Astrocyte (in vitro differentiated cells and primary cell): ENCODE measurements at regions not wholly inside any gene's neighbourhood (a gene's known extent, or its start where the extent isn't known, plus 50 kb on each side); places are given as distances from the start of the nearest gene placed in this dataset.
A peak's percentile ranks its signal among the peaks of the same experiment; 100 is the strongest.

Experiments used
- DNase-seq: peaks from one replicate; pipeline ENCODE4 v3.0.0-alpha.2; 2010; ENCODE audit warnings: low read depth
- FAIRE-seq: peaks from 2 replicates; lab custom pipeline; 2011; peaks lifted over from hg19 to GRCh38; lab: Jason Lieb, UNC
- H2AFZ ChIP-seq: 2 replicates; pipeline ENCODE4 v1.6.0; 2012; ENCODE audit warnings: low read depth, low read length, inconsistent platforms
- H3K27ac ChIP-seq: 2 replicates; pipeline ENCODE4 v1.5.1; 2011; ENCODE audit warnings: low read depth, low read length, inconsistent platforms
- H3K27me3 ChIP-seq: 2 replicates; pipeline ENCODE4 v1.6.0; 2011; ENCODE audit warnings: low read length, inconsistent platforms; ENCODE audit not compliant: insufficient read depth
- H3K36me3 ChIP-seq: 2 replicates; pipeline ENCODE4 v1.5.1; 2011; ENCODE audit warnings: low read length, inconsistent platforms; ENCODE audit not compliant: insufficient read depth
- H3K4me1 ChIP-seq: 2 replicates; pipeline ENCODE4 v1.5.1; 2011; ENCODE audit warnings: low read length, inconsistent platforms; ENCODE audit not compliant: insufficient read depth
- H3K4me2 ChIP-seq: 2 replicates; pipeline ENCODE4 v1.6.0; 2012; ENCODE audit warnings: low read length, inconsistent platforms
- H3K4me3 ChIP-seq: 2 replicates; pipeline ENCODE4 v1.5.1; 2011; ENCODE audit warnings: low read depth, mild to moderate bottlenecking, low read length, inconsistent platforms; ENCODE audit not compliant: insufficient read depth
- H3K79me2 ChIP-seq: 2 replicates; pipeline ENCODE4 v1.6.0; 2012; ENCODE audit warnings: mild to moderate bottlenecking, low read length, inconsistent platforms; ENCODE audit not compliant: insufficient read depth
- H3K9ac ChIP-seq: 2 replicates; pipeline ENCODE4 v1.6.0; 2012; ENCODE audit warnings: mild to moderate bottlenecking, low read length, inconsistent platforms
- H3K9me3 ChIP-seq: 2 replicates; pipeline ENCODE4 v1.5.1; 2012; ENCODE audit warnings: low read depth, mild to moderate bottlenecking, low read length, inconsistent platforms; ENCODE audit not compliant: insufficient read depth
- H4K20me1 ChIP-seq: 2 replicates; pipeline ENCODE4 v1.6.0; 2012; ENCODE audit warnings: low read length, inconsistent platforms; ENCODE audit not compliant: insufficient read depth
- H3K27ac Mint-ChIP-seq: one replicate; pipeline ENCODE4 v1.8.0; 2021; ENCODE audit warnings: mild to moderate bottlenecking, mixed read lengths; ENCODE audit not compliant: unreplicated experiment
- H3K27me3 Mint-ChIP-seq: one replicate; pipeline ENCODE4 v1.8.0; 2021; ENCODE audit warnings: low read depth, mixed read lengths; ENCODE audit not compliant: unreplicated experiment
- H3K36me3 Mint-ChIP-seq: one replicate; pipeline ENCODE4 v1.8.0; 2021; ENCODE audit warnings: low read depth, mixed read lengths; ENCODE audit not compliant: unreplicated experiment
- H3K4me1 Mint-ChIP-seq: one replicate; pipeline ENCODE4 v1.8.0; 2021; ENCODE audit warnings: low read depth, mixed read lengths; ENCODE audit not compliant: unreplicated experiment
- H3K4me3 Mint-ChIP-seq: one replicate; pipeline ENCODE4 v1.8.0; 2021; ENCODE audit warnings: mild to moderate bottlenecking, moderate library complexity, mixed read lengths; ENCODE audit not compliant: unreplicated experiment
- H3K9me3 Mint-ChIP-seq: one replicate; pipeline ENCODE4 v1.8.0; 2021; ENCODE audit warnings: mild to moderate bottlenecking, mixed read lengths; ENCODE audit not compliant: unreplicated experiment
- CTCF ChIP-seq: IDR thresholded peaks from 2 replicates; pipeline ENCODE4 v1.5.1; 2011; ENCODE audit warnings: low read depth, mild to moderate bottlenecking, inconsistent platforms, low read length, moderate library complexity; ENCODE audit not compliant: insufficient read depth
- EZH2 ChIP-seq: IDR thresholded peaks from 2 replicates; pipeline ENCODE4 v1.6.1; 2012; ENCODE audit warnings: mild to moderate bottlenecking, low read length, inconsistent platforms; ENCODE audit not compliant: insufficient read depth

- H3K36me3 Mint-ChIP-seq: no peaks in the 10 kb centered on the region
- Histone ChIP-seq H3K9ac (no peak overlapping the region), H3K27ac (no peak overlapping the region), H3K4me3 (no peak overlapping the region), H4K20me1 (no peaks in the 10 kb centered on the region), H3K4me1 (no peaks in the 10 kb centered on the region), H2AFZ (no peak overlapping the region), H3K9me3 (no peaks in the 10 kb centered on the region), H3K4me2 (no peak overlapping the region), H3K36me3 (no peaks in the 10 kb centered on the region), H3K79me2 (no peaks in the 10 kb centered on the region), H3K27me3 (no peaks in the 10 kb centered on the region)
- peaks cover 4% of the 10 kb centered on the region for H3K9me3 Mint-ChIP-seq
- H3K27me3 Mint-ChIP-seq: no peaks in the 10 kb centered on the region
- DNase-seq: no peak
- no peak overlapping the region for H3K27ac Mint-ChIP-seq
- peaks cover 10% of the 10 kb centered on the region for H3K4me1 Mint-ChIP-seq
- H3K4me3 Mint-ChIP-seq: no peak overlapping the region
- FAIRE-seq: no peak
- TF ChIP-seq EZH2 (no peak), CTCF (no peak)
Measured at GRCh38 chr7:21361413-21362125, 66.3 kb upstream of the SP4 start.

GRCh38 chr7:21364801-21365271 lies 63.0 kb upstream of the SP4 start:
- no peaks in the 10 kb centered on the region for H3K27me3 Mint-ChIP-seq
- FAIRE-seq (no peak), DNase-seq (no peak)
- no peak overlapping the region for H3K4me3 ChIP-seq
- no peaks in the 10 kb centered on the region for H3K36me3 Mint-ChIP-seq
- no peaks in the 10 kb centered on the region for H3K27me3 ChIP-seq
- no peak overlapping the region for H3K4me3 Mint-ChIP-seq
- H3K27ac Mint-ChIP-seq: no peak overlapping the region
- H2AFZ ChIP-seq: no peak overlapping the region
- H3K27ac ChIP-seq: no peak overlapping the region
- no peaks in the 10 kb centered on the region for H3K9me3 ChIP-seq
- H3K4me2 ChIP-seq: no peak overlapping the region
- H3K9ac ChIP-seq: no peak overlapping the region
- H3K4me1 ChIP-seq: no peaks in the 10 kb centered on the region
- peaks cover 14% of the 10 kb centered on the region for H3K4me1 Mint-ChIP-seq
- peaks cover 4% of the 10 kb centered on the region for H3K9me3 Mint-ChIP-seq
- TF ChIP-seq EZH2 (no peak), CTCF (no peak)
- H3K36me3 ChIP-seq: no peaks in the 10 kb centered on the region
- no peaks in the 10 kb centered on the region for H3K79me2 ChIP-seq
- H4K20me1 ChIP-seq: no peaks in the 10 kb centered on the region

- peak; percentile 12 for DNase-seq
- FAIRE-seq: no peak
- no peak overlapping the region for H3K4me3 Mint-ChIP-seq
- H3K36me3 Mint-ChIP-seq: no peaks in the 10 kb centered on the region
- Histone ChIP-seq H4K20me1 (no peaks in the 10 kb centered on the region), H3K4me1 (no peaks in the 10 kb centered on the region), H3K79me2 (no peaks in the 10 kb centered on the region), H3K4me3 (no peak overlapping the region), H2AFZ (no peak overlapping the region), H3K36me3 (no peaks in the 10 kb centered on the region), H3K9ac (no peak overlapping the region), H3K4me2 (no peak overlapping the region), H3K9me3 (no peaks in the 10 kb centered on the region), H3K27ac (no peak overlapping the region), H3K27me3 (no peaks in the 10 kb centered on the region)
- H3K27ac Mint-ChIP-seq: peak overlapping the region; percentile 34
- no peaks in the 10 kb centered on the region for H3K27me3 Mint-ChIP-seq
- H3K9me3 Mint-ChIP-seq: peaks cover 4% of the 10 kb centered on the region
- TF ChIP-seq EZH2: no peak
- no peak for TF ChIP-seq CTCF
- H3K4me1 Mint-ChIP-seq: peaks cover 18% of the 10 kb centered on the region
Measured at GRCh38 chr7:21365866-21366624, 61.8 kb upstream of the SP4 start.
